COLO668 (cell line): ENCODE measurements at regions not wholly inside any gene's neighbourhood (a gene's known extent, or its start where the extent isn't known, plus 50 kb on each side); places are given as distances from the start of the nearest gene placed in this dataset.

Experiments used
- DNase-seq: peaks from one replicate; lab custom pipeline; 2025; ENCODE audit not compliant: unreplicated experiment; lab: John Stamatoyannopoulos, UW

GRCh38 chr13:104014803-104015645 is 948.8 kb upstream of the SLC10A2 start:
- no peak for DNase-seq

GRCh38 chr13:104011505-104012241 is 945.5 kb upstream of the SLC10A2 start:
- DNase-seq: no peak

GRCh38 chr13:104008541-104009435 is 942.6 kb upstream of the SLC10A2 start:
- DNase-seq: no peak

GRCh38 chr13:104008075-104008474 is 941.9 kb upstream of the SLC10A2 start:
- no peak for DNase-seq

- no peak for DNase-seq
Measured at GRCh38 chr13:104006625-104007075, 940.4 kb upstream of the SLC10A2 start.

- DNase-seq: no peak
Measured at GRCh38 chr13:104004572-104004971, 938.4 kb upstream of the SLC10A2 start.

- DNase-seq: no peak
Measured at GRCh38 chr13:104002216-104002615, 936.0 kb upstream of the SLC10A2 start.

- DNase-seq: no peak
Measured at GRCh38 chr13:104001766-104002165, 935.5 kb upstream of the SLC10A2 start.

- no peak for DNase-seq
Measured at GRCh38 chr13:103996733-103997132, 930.5 kb upstream of the SLC10A2 start.

GRCh38 chr13:103983948-103984347 is 917.7 kb upstream of the SLC10A2 start:
- DNase-seq: no peak

- no peak for DNase-seq
Measured at GRCh38 chr13:103976371-103976770, 910.2 kb upstream of the SLC10A2 start.

- DNase-seq: no peak
Measured at GRCh38 chr13:103973740-103974139, 907.5 kb upstream of the SLC10A2 start.

- no peak for DNase-seq
Measured at GRCh38 chr13:103969520-103970050, 903.4 kb upstream of the SLC10A2 start.

GRCh38 chr13:103965506-103966243 is 899.5 kb upstream of the SLC10A2 start:
- no peak for DNase-seq

- no peak for DNase-seq
Measured at GRCh38 chr13:103961784-103962183, 895.6 kb upstream of the SLC10A2 start.

- no peak for DNase-seq
Measured at GRCh38 chr13:103961129-103961528, 894.9 kb upstream of the SLC10A2 start.

GRCh38 chr13:103960001-103960400 is 893.8 kb upstream of the SLC10A2 start:
- no peak for DNase-seq

GRCh38 chr13:103958691-103959090 is 892.5 kb upstream of the SLC10A2 start:
- no peak for DNase-seq

GRCh38 chr13:103957939-103958338 is 891.7 kb upstream of the SLC10A2 start:
- DNase-seq: no peak

GRCh38 chr13:103953859-103954258 is 887.6 kb upstream of the SLC10A2 start:
- DNase-seq: no peak
